Spleen (tissue), 3 donors: ENCODE measurements at regions not wholly inside any gene's neighbourhood (a gene's known extent, or its start where the extent isn't known, plus 50 kb on each side); places are given as distances from the start of the nearest gene placed in this dataset.

Experiments used
- POLR2A ChIP-seq, 3 donors: fragments of 450-650 bp; IDR thresholded peaks; one replicate each; pipeline ENCODE4 v1.5.1; 2017; ENCODE audit warnings: antibody characterized with exemption in 3 of 3, mild to moderate bottlenecking in 1 of 3
- POLR2AphosphoS5 ChIP-seq, 3 donors: sonication (generic); formaldehyde crosslinking; IDR thresholded peaks; one replicate each; pipeline ENCODE4 v1.5.1; 2017; ENCODE audit warnings: antibody characterized with exemption in 3 of 3

GRCh38 chr6:170112583-170112860 is 178.4 kb downstream of the DLL1 start:
- TF ChIP-seq POLR2AphosphoS5 (IDR thresholded peaks at IDR 0.05) (no peak), POLR2A (IDR thresholded peaks at IDR 0.05) (no peak)
